ENCODE measurements at regions not wholly inside any gene's neighbourhood (a gene's known extent, or its start where the extent isn't known, plus 50 kb on each side); places are given as distances from the start of the nearest gene placed in this dataset.

GRCh38 chr2:185990861-185991525 lies 252.4 kb downstream of the FSIP2 start:
- TF ChIP-seq POLR2A (IDR thresholded peaks at IDR 0.05), result no peak
- TF ChIP-seq, protein P1, sequence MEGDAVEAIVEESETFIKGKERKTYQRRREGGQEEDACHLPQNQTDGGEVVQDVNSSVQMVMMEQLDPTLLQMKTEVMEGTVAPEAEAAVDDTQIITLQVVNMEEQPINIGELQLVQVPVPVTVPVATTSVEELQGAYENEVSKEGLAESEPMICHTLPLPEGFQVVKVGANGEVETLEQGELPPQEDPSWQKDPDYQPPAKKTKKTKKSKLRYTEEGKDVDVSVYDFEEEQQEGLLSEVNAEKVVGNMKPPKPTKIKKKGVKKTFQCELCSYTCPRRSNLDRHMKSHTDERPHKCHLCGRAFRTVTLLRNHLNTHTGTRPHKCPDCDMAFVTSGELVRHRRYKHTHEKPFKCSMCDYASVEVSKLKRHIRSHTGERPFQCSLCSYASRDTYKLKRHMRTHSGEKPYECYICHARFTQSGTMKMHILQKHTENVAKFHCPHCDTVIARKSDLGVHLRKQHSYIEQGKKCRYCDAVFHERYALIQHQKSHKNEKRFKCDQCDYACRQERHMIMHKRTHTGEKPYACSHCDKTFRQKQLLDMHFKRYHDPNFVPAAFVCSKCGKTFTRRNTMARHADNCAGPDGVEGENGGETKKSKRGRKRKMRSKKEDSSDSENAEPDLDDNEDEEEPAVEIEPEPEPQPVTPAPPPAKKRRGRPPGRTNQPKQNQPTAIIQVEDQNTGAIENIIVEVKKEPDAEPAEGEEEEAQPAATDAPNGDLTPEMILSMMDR (IDR thresholded peaks at IDR 0.05), result no peak
